Spleen (tissue), 11 donors: ENCODE measurements at regions not wholly inside any gene's neighbourhood (a gene's known extent, or its start where the extent isn't known, plus 50 kb on each side); places are given as distances from the start of the nearest gene placed in this dataset.

ENCODE experiments used
- DNase-seq: peaks from one replicate; pipeline ENCODE4 v3.0.0-alpha.2; 2020
- H3K27ac ChIP-seq, 8 donors: fragments of 200-600 bp; sonication (generic) in 7 of 8; 1 replicate in 4 of 8; 2 replicates in 4 of 8; pipeline versions ENCODE4 v1.5.0 to v1.8.0; 2016 to 2021; ENCODE audit warnings: inconsistent platforms in 4 of 8, mild to moderate bottlenecking in 4 of 8, moderate library complexity in 1 of 8
- H3K27me3 ChIP-seq, 7 donors: fragments of 200-600 bp; sonication (generic) in 6 of 7; replicated peaks in 1 of 7; 1 replicate in 4 of 7; 2 replicates in 3 of 7; pipeline versions ENCODE4 v1.5.0 to v1.8.0; 2016 to 2021; ENCODE audit warnings: inconsistent platforms in 3 of 7, mild to moderate bottlenecking in 1 of 7
- H3K36me3 ChIP-seq, 6 donors: fragments of 200-600 bp; sonication (generic) in 5 of 6; 1 replicate in 4 of 6; 2 replicates in 2 of 6; pipeline versions ENCODE4 v1.5.0 to v1.8.0; 2016 to 2021; ENCODE audit warnings: inconsistent platforms in 2 of 6
- H3K4me1 ChIP-seq, 6 donors: fragments of 200-600 bp; sonication (generic) in 5 of 6; 1 replicate in 3 of 6; 2 replicates in 3 of 6; pipeline versions ENCODE4 v1.5.0 to v1.8.0; 2016 to 2021; ENCODE audit warnings: inconsistent platforms in 3 of 6
- H3K4me3 ChIP-seq, 8 donors: fragments of 200-600 bp; sonication (generic) in 7 of 8; 1 replicate in 4 of 8; 2 replicates in 4 of 8; pipeline versions ENCODE4 v1.5.0 to v1.8.0; 2016 to 2021; ENCODE audit warnings: inconsistent platforms in 4 of 8, mild to moderate bottlenecking in 4 of 8, moderate library complexity in 2 of 8
- H3K9me3 ChIP-seq, 8 donors: fragments of 200-600 bp; sonication (generic) in 7 of 8; 1 replicate in 4 of 8; 2 replicates in 4 of 8; pipeline versions ENCODE4 v1.5.0 to v1.8.0; 2016 to 2021; ENCODE audit warnings: inconsistent platforms in 4 of 8
- CTCF ChIP-seq, 11 experiments: fragments of 200-600 bp in 7 of 11; fragments of 450-650 bp in 4 of 11; sonication (generic) in 4 of 11; IDR thresholded peaks in 8 of 11; conservative IDR thresholded peaks in 3 of 11; 1 replicate in 7 of 11; 2 replicates in 4 of 11; pipeline versions ENCODE4 v1.4.0 to v1.8.0; 2016 to 2021; ENCODE audit warnings: antibody characterized with exemption in 11 of 11, inconsistent platforms in 4 of 11, mild to moderate bottlenecking in 1 of 11
- POLR2A ChIP-seq, 3 donors: fragments of 450-650 bp; IDR thresholded peaks; one replicate each; pipeline ENCODE4 v1.5.1; 2017; ENCODE audit warnings: antibody characterized with exemption in 3 of 3, mild to moderate bottlenecking in 1 of 3
- POLR2AphosphoS5 ChIP-seq, 3 donors: sonication (generic); formaldehyde crosslinking; IDR thresholded peaks; one replicate each; pipeline ENCODE4 v1.5.1; 2017; ENCODE audit warnings: antibody characterized with exemption in 3 of 3
- WGBS, 5 donors: extraction: QIAGEN DNeasy Blood & Tissue Kit in 3 of 5; methylation state at CpG; one replicate each; pipeline versions ENCODE4 v1.1.5 to v1.1.7; 2013 to 2018; 5-methylcytosine and 5-hydroxymethylcytosine counted together
- intact Hi-C: fragments of 100-400 bp; cut with DNase I; formaldehyde crosslinking; loops from one replicate; pipeline ENCODE4 v1.15.0; 2023; ENCODE audit warnings: low total_unique reads
- donor health status: healthy with polysubstance abuse.
- donor health status: DM: no; HTN: no; CAD: no; lungs with moderate emphysema.
- donor health status: DM: no; HTN: no; CAD: no.
- donor health status: Bipolar disorder and iron deficiency.
- donor health status: healthy.
- donor health status: DM: no; HTN: no; CAD: no.
- donor health status: DM: yes; HTN: yes; CAD: no.

- Histone ChIP-seq H3K9me3 (no peaks in the 10 kb centered on the region), H3K27me3 (no peaks in the 10 kb centered on the region), H3K4me3 (no peak overlapping the region), H3K4me1 (peaks cover 0 to 7% (median 5%) of the 10 kb centered on the region in 6 donors), H3K27ac (no peak overlapping the region), H3K36me3 (no peaks in the 10 kb centered on the region)
- DNase-seq: no peak
- 84 to 93% (median 90%) methylated on average over 5 of the region's 5 CpGs for WGBS, 5 donors
- intact Hi-C loops: no loop called here
- TF ChIP-seq POLR2AphosphoS5 (IDR thresholded peaks at IDR 0.05) (no peak), POLR2A (IDR thresholded peaks at IDR 0.05) (no peak), CTCF (IDR thresholded peaks at IDR 0.05 in 8 of 11, conservative IDR thresholded peaks at IDR 0.05 in 3 of 11) (no peak)
These were observed 170.6 kb downstream of the KCTD12 start for GRCh38 chr13:76715621-76716020.

GRCh38 chr13:76715075-76715474, 171.1 kb downstream of the KCTD12 start:
- no peak for DNase-seq
- Histone ChIP-seq H3K27ac (no peak overlapping the region), H3K4me1 (peaks cover 0 to 6% (median 0%) of the 10 kb centered on the region in 6 donors), H3K36me3 (no peaks in the 10 kb centered on the region), H3K9me3 (no peaks in the 10 kb centered on the region), H3K27me3 (no peaks in the 10 kb centered on the region), H3K4me3 (no peak overlapping the region)
- TF ChIP-seq CTCF (IDR thresholded peaks at IDR 0.05 in 8 of 11, conservative IDR thresholded peaks at IDR 0.05 in 3 of 11) (no peak), POLR2A (IDR thresholded peaks at IDR 0.05) (no peak), POLR2AphosphoS5 (IDR thresholded peaks at IDR 0.05) (no peak)
- WGBS, 5 donors: 83 to 94% (median 90%) methylated on average over 4 of the region's 4 CpGs
- intact Hi-C loops: no loop called here

- no peak for DNase-seq
- Histone ChIP-seq H3K9me3 (no peaks in the 10 kb centered on the region), H3K4me1 (peaks cover 0 to 6% (median 0%) of the 10 kb centered on the region in 6 donors), H3K27ac (no peak overlapping the region), H3K27me3 (no peaks in the 10 kb centered on the region), H3K36me3 (no peaks in the 10 kb centered on the region), H3K4me3 (no peak overlapping the region)
- 84 to 100% (median 94%) methylated on average over 1 of the region's 1 CpG for WGBS, 5 donors
- intact Hi-C loops: no loop called here
- no peak for TF ChIP-seq POLR2AphosphoS5 (IDR thresholded peaks at IDR 0.05)
- no peak for TF ChIP-seq CTCF (IDR thresholded peaks at IDR 0.05 in 8 of 11, conservative IDR thresholded peaks at IDR 0.05 in 3 of 11)
- no peak for TF ChIP-seq POLR2A (IDR thresholded peaks at IDR 0.05)
These were observed 172.9 kb downstream of the KCTD12 start for GRCh38 chr13:76713280-76713679.

- intact Hi-C loops: no loop called here
- Histone ChIP-seq H3K4me1 (peaks cover 0 to 6% (median 0%) of the 10 kb centered on the region in 6 donors), H3K4me3 (no peak overlapping the region), H3K27ac (peak overlapping the region in 5 of 8 donors; percentile 20 to 41 (median 29)), H3K9me3 (no peaks in the 10 kb centered on the region), H3K36me3 (no peaks in the 10 kb centered on the region), H3K27me3 (no peaks in the 10 kb centered on the region)
- no peak for DNase-seq
- TF ChIP-seq POLR2A (IDR thresholded peaks at IDR 0.05) (no peak), CTCF (IDR thresholded peaks at IDR 0.05 in 8 of 11, conservative IDR thresholded peaks at IDR 0.05 in 3 of 11) (no peak), POLR2AphosphoS5 (IDR thresholded peaks at IDR 0.05) (no peak)
- 32 to 66% (median 53%) methylated on average over 3 of the region's 3 CpGs for WGBS, 5 donors
These were observed 174.5 kb downstream of the KCTD12 start for GRCh38 chr13:76711550-76712182.
